SIG-M5 (cell line): ENCODE measurements at regions not wholly inside any gene's neighbourhood (a gene's known extent, or its start where the extent isn't known, plus 50 kb on each side); places are given as distances from the start of the nearest gene placed in this dataset.
"Not testable (repeated sequence)": the region's sequence is repeated elsewhere in the genome, so short reads cannot be mapped to it uniquely, and the experiment has no call there.

ENCODE experiments used
- DNase-seq: peaks from one replicate; lab custom pipeline; 2025; lab: John Stamatoyannopoulos, UW

GRCh38 chr5:100694100-100694499 is 158.9 kb downstream of the FAM174A start:
- no peak for DNase-seq

GRCh38 chr5:100697970-100698369 is 162.8 kb downstream of the FAM174A start:
- no peak for DNase-seq

- DNase-seq: peak; percentile 37
Measured at GRCh38 chr5:100706776-100707175, 171.6 kb downstream of the FAM174A start.

GRCh38 chr5:100708645-100709171 is 173.5 kb downstream of the FAM174A start:
- DNase-seq: no peak

- DNase-seq: no peak
Measured at GRCh38 chr5:100709771-100710170, 174.6 kb downstream of the FAM174A start.

- DNase-seq: not testable (repeated sequence)
Measured at GRCh38 chr5:100714780-100715179, 179.6 kb downstream of the FAM174A start.

GRCh38 chr5:100722657-100723056 is 180.4 kb downstream of the ST8SIA4 start:
- DNase-seq: no peak

- no peak for DNase-seq
Measured at GRCh38 chr5:100723229-100723628, 179.9 kb downstream of the ST8SIA4 start.

- DNase-seq: no peak
Measured at GRCh38 chr5:100726116-100726515, 177.0 kb downstream of the ST8SIA4 start.

GRCh38 chr5:100731768-100732167 is 171.3 kb downstream of the ST8SIA4 start:
- no peak for DNase-seq

- no peak for DNase-seq
Measured at GRCh38 chr5:100746730-100747129, 156.4 kb downstream of the ST8SIA4 start.

- no peak for DNase-seq
Measured at GRCh38 chr5:100749771-100750284, 153.3 kb downstream of the ST8SIA4 start.

GRCh38 chr5:100755435-100755834 is 147.6 kb downstream of the ST8SIA4 start:
- DNase-seq: no peak
